Muscle layer of colon (tissue), 2 donors: ENCODE measurements at regions not wholly inside any gene's neighbourhood (a gene's known extent, or its start where the extent isn't known, plus 50 kb on each side); places are given as distances from the start of the nearest gene placed in this dataset.

ENCODE experiments used
- H3K27ac ChIP-seq: one replicate; pipeline ENCODE4 v1.7.0; 2013; ENCODE audit warnings: low read depth, mild to moderate bottlenecking, low read length, moderate library complexity
- H3K27me3 ChIP-seq, 2 donors: one replicate each; pipeline ENCODE4 v1.7.0; 2013; ENCODE audit warnings: low read length in 2 of 2, mild to moderate bottlenecking in 2 of 2; ENCODE audit not compliant: insufficient read depth in 2 of 2, control insufficient read depth in 1 of 2
- H3K36me3 ChIP-seq: one replicate; pipeline ENCODE4 v1.7.0; 2013; ENCODE audit warnings: mild to moderate bottlenecking, low read length; ENCODE audit not compliant: insufficient read depth
- H3K4me1 ChIP-seq: one replicate; pipeline ENCODE4 v1.7.0; 2013; ENCODE audit warnings: mild to moderate bottlenecking, low read length; ENCODE audit not compliant: insufficient read depth
- H3K4me3 ChIP-seq, 2 donors: one replicate each; pipeline ENCODE4 v1.7.0; 2013; ENCODE audit warnings: low read length in 2 of 2, low read depth in 1 of 2, mild to moderate bottlenecking in 1 of 2, moderate library complexity in 1 of 2
- H3K9ac ChIP-seq: one replicate; pipeline ENCODE4 v1.7.0; 2013; ENCODE audit warnings: low read length
- H3K9me3 ChIP-seq: one replicate; pipeline ENCODE4 v1.7.0; 2013; ENCODE audit warnings: mild to moderate bottlenecking, low read length
- donor health status: abdominal sarcoma.
- donor health status: Adenocarcinoma of cecum.

GRCh38 chr5:155773680-155774079 is 553.3 kb upstream of the SGCD start:
- H3K27ac ChIP-seq: no peak overlapping the region

GRCh38 chr5:155780260-155780659 is 546.7 kb upstream of the SGCD start:
- no peaks in the 10 kb centered on the region for H3K27me3 ChIP-seq

More at GRCh38 chr5:155773680-155774079, 553.3 kb upstream of the SGCD start:
- Histone ChIP-seq H3K36me3 (no peaks in the 10 kb centered on the region), H3K4me1 (no peaks in the 10 kb centered on the region), H3K9ac (no peak overlapping the region), H3K27me3 (no peaks in the 10 kb centered on the region), H3K9me3 (no peaks in the 10 kb centered on the region), H3K4me3 (no peak overlapping the region)

GRCh38 chr5:155783246-155783645 is 543.7 kb upstream of the SGCD start:
- Histone ChIP-seq H3K9me3 (no peaks in the 10 kb centered on the region), H3K4me1 (no peaks in the 10 kb centered on the region), H3K4me3 (no peak overlapping the region), H3K9ac (no peak overlapping the region), H3K36me3 (no peaks in the 10 kb centered on the region), H3K27ac (no peak overlapping the region), H3K27me3 (no peaks in the 10 kb centered on the region)

More at GRCh38 chr5:155780260-155780659, 546.7 kb upstream of the SGCD start:
- Histone ChIP-seq H3K9ac (no peak overlapping the region), H3K27ac (no peak overlapping the region), H3K9me3 (no peaks in the 10 kb centered on the region), H3K4me3 (no peak overlapping the region), H3K36me3 (no peaks in the 10 kb centered on the region), H3K4me1 (no peaks in the 10 kb centered on the region)

- H3K9me3 ChIP-seq: no peaks in the 10 kb centered on the region
- H3K4me1 ChIP-seq: no peaks in the 10 kb centered on the region
- H3K9ac ChIP-seq: no peak overlapping the region
- H3K27me3 ChIP-seq: no peaks in the 10 kb centered on the region
- no peaks in the 10 kb centered on the region for H3K36me3 ChIP-seq
- H3K4me3 ChIP-seq: no peak overlapping the region
- no peak overlapping the region for H3K27ac ChIP-seq
Observed at GRCh38 chr5:155783791-155784190, 543.2 kb upstream of the SGCD start.

- Histone ChIP-seq H3K4me3 (no peak overlapping the region), H3K27me3 (no peaks in the 10 kb centered on the region), H3K27ac (no peak overlapping the region), H3K9me3 (no peaks in the 10 kb centered on the region), H3K36me3 (no peaks in the 10 kb centered on the region), H3K9ac (no peak overlapping the region), H3K4me1 (no peaks in the 10 kb centered on the region)
Observed at GRCh38 chr5:155786108-155786507, 540.9 kb upstream of the SGCD start.

GRCh38 chr5:155792873-155793272 is 534.1 kb upstream of the SGCD start:
- Histone ChIP-seq H3K27ac (no peak overlapping the region), H3K27me3 (no peaks in the 10 kb centered on the region), H3K9ac (no peak overlapping the region), H3K36me3 (no peaks in the 10 kb centered on the region), H3K9me3 (peaks cover 3% of the 10 kb centered on the region), H3K4me3 (no peak overlapping the region), H3K4me1 (no peaks in the 10 kb centered on the region)

GRCh38 chr5:155794795-155795194 is 532.2 kb upstream of the SGCD start:
- H3K36me3 ChIP-seq: no peaks in the 10 kb centered on the region
- peaks cover 3% of the 10 kb centered on the region for H3K9me3 ChIP-seq
- no peak overlapping the region for H3K27ac ChIP-seq
- H3K4me3 ChIP-seq: no peak overlapping the region
- no peak overlapping the region for H3K9ac ChIP-seq
- no peaks in the 10 kb centered on the region for H3K27me3 ChIP-seq
- H3K4me1 ChIP-seq: no peaks in the 10 kb centered on the region

- Histone ChIP-seq H3K27me3 (no peaks in the 10 kb centered on the region), H3K9ac (no peak overlapping the region), H3K36me3 (no peaks in the 10 kb centered on the region), H3K27ac (no peak overlapping the region), H3K4me1 (no peaks in the 10 kb centered on the region), H3K4me3 (no peak overlapping the region), H3K9me3 (no peaks in the 10 kb centered on the region)
Observed at GRCh38 chr5:155799308-155799707, 527.7 kb upstream of the SGCD start.

GRCh38 chr5:155807884-155808576 is 518.9 kb upstream of the SGCD start:
- Histone ChIP-seq H3K9me3 (no peaks in the 10 kb centered on the region), H3K4me3 (no peak overlapping the region), H3K9ac (no peak overlapping the region), H3K27ac (no peak overlapping the region), H3K27me3 (no peaks in the 10 kb centered on the region), H3K36me3 (no peaks in the 10 kb centered on the region), H3K4me1 (no peaks in the 10 kb centered on the region)

GRCh38 chr5:155815248-155815647 is 511.7 kb upstream of the SGCD start:
- H3K4me1 ChIP-seq: no peaks in the 10 kb centered on the region
- no peaks in the 10 kb centered on the region for H3K36me3 ChIP-seq
- H3K27ac ChIP-seq: no peak overlapping the region
- no peak overlapping the region for H3K4me3 ChIP-seq
- no peaks in the 10 kb centered on the region for H3K27me3 ChIP-seq
- no peak overlapping the region for H3K9ac ChIP-seq
- no peaks in the 10 kb centered on the region for H3K9me3 ChIP-seq

GRCh38 chr5:155822177-155822576 is 504.8 kb upstream of the SGCD start:
- no peak overlapping the region for H3K9ac ChIP-seq
- H3K9me3 ChIP-seq: no peaks in the 10 kb centered on the region
- H3K27me3 ChIP-seq: no peaks in the 10 kb centered on the region
- H3K4me1 ChIP-seq: no peaks in the 10 kb centered on the region
- H3K4me3 ChIP-seq: no peak overlapping the region
- H3K36me3 ChIP-seq: no peaks in the 10 kb centered on the region
- no peak overlapping the region for H3K27ac ChIP-seq
